CD14-positive monocyte (primary cell): ENCODE measurements at regions not wholly inside any gene's neighbourhood (a gene's known extent, or its start where the extent isn't known, plus 50 kb on each side); places are given as distances from the start of the nearest gene placed in this dataset.
A peak's percentile ranks its signal among the peaks of the same experiment; 100 is the strongest.

ENCODE experiments used
- DNase-seq, 3 donors: peaks; one replicate each; pipeline ENCODE4 v3.0.0-alpha.2; 2011 to 2022
- H2AFZ ChIP-seq: 2 replicates; pipeline ENCODE4 v1.6.0; 2012; ENCODE audit warnings: mild to moderate bottlenecking, low read depth, low read length, inconsistent platforms; ENCODE audit not compliant: insufficient read depth, poor library complexity, severe bottlenecking
- H3K27ac ChIP-seq, 2 donors: 1 replicate in 1 of 2; 2 replicates in 1 of 2; pipeline ENCODE4 v1.5.1; 2012 to 2013; ENCODE audit warnings: low read length in 2 of 2, control low read depth in 1 of 2, inconsistent platforms in 1 of 2, low read depth in 1 of 2, mild to moderate bottlenecking in 1 of 2
- H3K27me3 ChIP-seq, 2 donors: one replicate each; pipeline versions ENCODE4 v1.6.0 to v1.6.1; 2011 to 2013; ENCODE audit warnings: low read length in 2 of 2; ENCODE audit not compliant: control insufficient read depth in 2 of 2, insufficient read depth in 2 of 2
- H3K36me3 ChIP-seq, 2 donors: replicated peaks in 1 of 2; 1 replicate in 1 of 2; 2 replicates in 1 of 2; pipeline versions ENCODE4 v1.5.1 to v1.6.1; 2012 to 2013; ENCODE audit warnings: low read length in 2 of 2, control low read depth in 1 of 2, inconsistent platforms in 1 of 2, mild to moderate bottlenecking in 1 of 2; ENCODE audit not compliant: insufficient read depth in 2 of 2, control insufficient read depth in 1 of 2
- H3K4me1 ChIP-seq, 2 donors: 1 replicate in 1 of 2; 2 replicates in 1 of 2; pipeline versions ENCODE4 v1.5.1 to v1.6.1; 2012 to 2013; ENCODE audit warnings: low read length in 2 of 2, control low read depth in 1 of 2, inconsistent platforms in 1 of 2, mild to moderate bottlenecking in 1 of 2, moderate library complexity in 1 of 2; ENCODE audit not compliant: insufficient read depth in 2 of 2, control insufficient read depth in 1 of 2
- H3K4me2 ChIP-seq: replicated peaks from 2 replicates; pipeline ENCODE3; 2012; ENCODE audit warnings: low read length, moderate library complexity, mild to moderate bottlenecking; ENCODE audit not compliant: poor library complexity, severe bottlenecking; ENCODE audit errors: extremely low read depth
- H3K4me3 ChIP-seq, 3 experiments: fragments of 200-600 bp in 1 of 3; sonication (generic) in 1 of 3; replicated peaks in 1 of 3; 1 replicate in 2 of 3; 2 replicates in 1 of 3; pipeline ENCODE4 v1.5.1; 2011 to 2013; ENCODE audit warnings: low read length in 3 of 3, mild to moderate bottlenecking in 3 of 3, control low read depth in 2 of 3, low read depth in 2 of 3, inconsistent platforms in 1 of 3, moderate library complexity in 1 of 3
- H3K79me2 ChIP-seq: 2 replicates; pipeline ENCODE4 v1.6.0; 2012; ENCODE audit warnings: mild to moderate bottlenecking, control low read depth, inconsistent platforms, low read length, moderate library complexity; ENCODE audit not compliant: insufficient read depth
- H3K9ac ChIP-seq: 2 replicates; pipeline ENCODE4 v1.6.0; 2017; ENCODE audit warnings: low read length, mild to moderate bottlenecking; ENCODE audit not compliant: insufficient read depth, poor library complexity, severe bottlenecking
- H3K9me3 ChIP-seq, 2 donors: replicated peaks in 1 of 2; 1 replicate in 1 of 2; 2 replicates in 1 of 2; pipeline versions ENCODE4 v1.5.1 to v1.6.1; 2012 to 2013; ENCODE audit warnings: low read length in 2 of 2, control low read depth in 1 of 2; ENCODE audit not compliant: control insufficient read depth in 1 of 2, insufficient read depth in 1 of 2
- H4K20me1 ChIP-seq: 2 replicates; pipeline ENCODE4 v1.6.0; 2012; ENCODE audit warnings: mild to moderate bottlenecking, low read length, control low read depth, moderate library complexity; ENCODE audit not compliant: insufficient read depth
- H3K27ac Mint-ChIP-seq, 7 donors: one replicate each; pipeline ENCODE4 v1.8.0; 2020; ENCODE audit warnings: mild to moderate bottlenecking in 7 of 7, mixed read lengths in 7 of 7, moderate library complexity in 6 of 7, inconsistent platforms in 2 of 7
- H3K27me3 Mint-ChIP-seq, 3 donors: one replicate each; pipeline ENCODE4 v1.8.0; 2021 to 2022; ENCODE audit warnings: low read depth in 3 of 3, mild to moderate bottlenecking in 3 of 3, mixed read lengths in 3 of 3, moderate library complexity in 3 of 3, inconsistent platforms in 1 of 3
- H3K36me3 Mint-ChIP-seq, 2 donors: one replicate each; pipeline ENCODE4 v1.8.0; 2020; ENCODE audit warnings: mixed read lengths in 2 of 2, inconsistent platforms in 1 of 2, mild to moderate bottlenecking in 1 of 2
- H3K4me1 Mint-ChIP-seq: one replicate; pipeline ENCODE4 v1.8.0; 2020; ENCODE audit warnings: mild to moderate bottlenecking, mixed read lengths
- H3K4me3 Mint-ChIP-seq, 2 donors: one replicate each; pipeline ENCODE4 v1.8.0; 2020; ENCODE audit warnings: mild to moderate bottlenecking in 2 of 2, mixed read lengths in 2 of 2, moderate library complexity in 1 of 2
- H3K9me3 Mint-ChIP-seq, 7 donors: one replicate each; pipeline ENCODE4 v1.8.0; 2020 to 2022; ENCODE audit warnings: mixed read lengths in 7 of 7, mild to moderate bottlenecking in 6 of 7, moderate library complexity in 6 of 7, inconsistent platforms in 2 of 7
- WGBS: methylation state at CpG from one replicate; pipeline ENCODE4 v1.1.5; 2013; ENCODE audit warnings: missing lambda C conversion rate; ENCODE audit not compliant: insufficient coverage; 5-methylcytosine and 5-hydroxymethylcytosine counted together
- intact Hi-C, 2 donors: fragments of 100-400 bp; cut with micrococcal nuclease; formaldehyde crosslinking; loops; one replicate each; pipeline versions ENCODE4 v1.15.0 to v1.15.1; 2023
- TF ChIP-seq, protein P1 (sequence below): fragments of 200-600 bp; IDR thresholded peaks from one replicate; pipeline ENCODE4 v1.8.0; 2022; ENCODE audit warnings: antibody characterized with exemption, mild to moderate bottlenecking

DNA sequence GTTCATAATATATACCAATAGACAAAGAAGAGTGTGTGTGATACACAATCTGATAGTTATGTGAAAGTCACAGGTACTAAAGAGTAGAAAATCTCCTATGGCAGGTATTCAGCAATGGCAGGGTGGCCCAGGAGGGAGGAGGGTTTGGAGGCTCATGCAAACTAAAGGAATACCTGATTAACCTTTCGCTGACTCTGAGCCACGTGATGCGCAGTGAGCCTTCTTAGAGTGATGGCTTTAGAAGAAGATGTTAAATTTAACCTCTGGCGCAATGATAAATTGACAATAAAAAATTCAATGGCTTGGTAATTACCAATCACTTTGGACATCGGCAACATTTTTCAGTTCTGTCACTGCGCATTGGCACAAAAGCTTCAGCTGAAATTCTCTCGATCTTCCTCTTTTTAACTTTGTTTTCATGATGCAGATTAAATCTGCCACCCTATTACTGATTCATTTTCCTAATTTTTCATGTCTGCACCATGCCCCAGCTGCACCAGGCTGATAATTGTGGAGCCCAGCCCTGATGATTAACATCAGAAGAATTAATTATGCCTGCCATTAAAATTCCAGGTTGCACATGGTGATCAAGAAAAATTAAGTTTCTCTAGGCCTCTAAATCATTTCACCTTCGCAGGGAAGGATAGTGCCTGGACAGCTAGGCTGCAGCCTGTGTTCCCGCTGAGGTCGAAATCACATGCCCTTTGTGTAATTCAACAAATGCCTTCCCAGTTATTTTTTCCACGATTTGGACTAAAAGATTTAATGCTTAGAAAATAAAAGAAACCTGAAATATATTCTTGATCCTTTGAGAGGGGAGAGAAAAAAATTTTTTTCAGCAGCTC lies 250.6 kb upstream of the HNRNPA3 start:
- Mint-ChIP-seq H3K27me3 (peaks cover 0 to 1% (median 0%) of the 10 kb centered on the region in 3 donors), H3K27ac (peak overlapping the region in 2 of 7 donors; percentile 27 to 34), H3K9me3 (peaks cover 0 to 2% (median 0%) of the 10 kb centered on the region in 7 donors), H3K4me1 (peaks cover 15% of the 10 kb centered on the region), H3K36me3 (no peaks in the 10 kb centered on the region), H3K4me3 (no peak overlapping the region)
- Histone ChIP-seq H3K27ac (no peak overlapping the region), H3K9ac (no peak overlapping the region), H3K79me2 (no peaks in the 10 kb centered on the region), H3K9me3 (no peaks in the 10 kb centered on the region), H2AFZ (no peak overlapping the region), H3K4me2 (no peak overlapping the region), H3K4me1 (peaks cover 13 to 15% of the 10 kb centered on the region in 2 donors), H4K20me1 (no peaks in the 10 kb centered on the region), H3K4me3 (no peak overlapping the region), H3K27me3 (no peaks in the 10 kb centered on the region), H3K36me3 (no peaks in the 10 kb centered on the region)
- TF ChIP-seq, protein P1, sequence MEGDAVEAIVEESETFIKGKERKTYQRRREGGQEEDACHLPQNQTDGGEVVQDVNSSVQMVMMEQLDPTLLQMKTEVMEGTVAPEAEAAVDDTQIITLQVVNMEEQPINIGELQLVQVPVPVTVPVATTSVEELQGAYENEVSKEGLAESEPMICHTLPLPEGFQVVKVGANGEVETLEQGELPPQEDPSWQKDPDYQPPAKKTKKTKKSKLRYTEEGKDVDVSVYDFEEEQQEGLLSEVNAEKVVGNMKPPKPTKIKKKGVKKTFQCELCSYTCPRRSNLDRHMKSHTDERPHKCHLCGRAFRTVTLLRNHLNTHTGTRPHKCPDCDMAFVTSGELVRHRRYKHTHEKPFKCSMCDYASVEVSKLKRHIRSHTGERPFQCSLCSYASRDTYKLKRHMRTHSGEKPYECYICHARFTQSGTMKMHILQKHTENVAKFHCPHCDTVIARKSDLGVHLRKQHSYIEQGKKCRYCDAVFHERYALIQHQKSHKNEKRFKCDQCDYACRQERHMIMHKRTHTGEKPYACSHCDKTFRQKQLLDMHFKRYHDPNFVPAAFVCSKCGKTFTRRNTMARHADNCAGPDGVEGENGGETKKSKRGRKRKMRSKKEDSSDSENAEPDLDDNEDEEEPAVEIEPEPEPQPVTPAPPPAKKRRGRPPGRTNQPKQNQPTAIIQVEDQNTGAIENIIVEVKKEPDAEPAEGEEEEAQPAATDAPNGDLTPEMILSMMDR = no peak
- DNase-seq = no peak
- WGBS = 98% methylated on average over 7 of the region's 11 CpGs
- intact Hi-C loops = no loop called here

DNA sequence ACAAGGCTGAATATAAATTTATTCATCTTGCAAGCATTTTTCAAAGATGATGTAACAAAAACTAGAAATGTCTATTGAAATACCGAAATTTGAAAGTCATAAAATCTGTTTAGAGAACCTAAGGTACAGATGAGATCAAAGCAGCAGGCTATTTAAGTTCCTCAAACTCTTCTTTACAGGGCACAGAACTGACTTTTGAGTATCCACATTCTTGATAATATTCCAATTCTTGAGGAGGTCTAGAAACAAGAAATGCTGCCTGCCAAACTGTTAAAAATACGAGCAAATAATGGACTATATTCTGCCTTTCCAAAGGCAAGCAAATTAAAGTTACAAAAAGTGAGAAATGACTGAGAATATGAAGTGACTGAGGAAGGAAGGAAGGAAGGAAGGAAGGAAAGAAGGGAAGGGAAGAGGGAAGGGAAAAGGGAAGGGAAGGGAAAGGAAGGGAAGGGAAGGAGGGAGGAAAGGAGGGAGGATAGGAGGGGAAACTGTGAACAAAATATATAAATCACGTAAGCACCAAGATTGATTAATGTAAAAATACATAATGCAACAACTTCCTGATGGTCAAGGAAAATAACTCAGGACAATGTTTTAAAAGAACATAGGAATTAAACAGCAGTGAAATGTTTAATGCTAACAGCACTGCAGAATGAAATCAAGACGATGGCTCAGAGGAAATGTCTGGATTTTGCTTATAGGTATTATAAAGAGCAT lies 248.9 kb upstream of the HNRNPA3 start:
- Histone ChIP-seq H3K9ac (no peak overlapping the region), H3K4me3 (no peak overlapping the region), H4K20me1 (no peaks in the 10 kb centered on the region), H3K4me1 (peaks cover 15 to 18% of the 10 kb centered on the region in 2 donors), H3K27me3 (no peaks in the 10 kb centered on the region), H3K9me3 (no peaks in the 10 kb centered on the region), H2AFZ (no peak overlapping the region), H3K4me2 (no peak overlapping the region), H3K79me2 (no peaks in the 10 kb centered on the region), H3K36me3 (no peaks in the 10 kb centered on the region), H3K27ac (no peak overlapping the region)
- TF ChIP-seq, protein P1 = no peak
- no peak overlapping the region for H3K4me3 Mint-ChIP-seq
- peaks cover 20% of the 10 kb centered on the region for H3K4me1 Mint-ChIP-seq
- no peak for DNase-seq
- H3K27me3 Mint-ChIP-seq = no peaks in the 10 kb centered on the region
- intact Hi-C loops = no loop called here
- 90% methylated on average over 2 of the region's 4 CpGs for WGBS
- H3K36me3 Mint-ChIP-seq = no peaks in the 10 kb centered on the region
- peaks cover 0 to 2% (median 0%) of the 10 kb centered on the region in 7 donors for H3K9me3 Mint-ChIP-seq
- no peak overlapping the region for H3K27ac Mint-ChIP-seq
